Tibial nerve (tissue), 4 donors: ENCODE measurements at regions not wholly inside any gene's neighbourhood (a gene's known extent, or its start where the extent isn't known, plus 50 kb on each side); places are given as distances from the start of the nearest gene placed in this dataset.
A peak's percentile ranks its signal among the peaks of the same experiment; 100 is the strongest.

Source experiments
- DNase-seq, 2 donors: peaks; one replicate each; pipeline ENCODE4 v3.0.0-alpha.2; 2019; ENCODE audit warnings: low spot score in 2 of 2
- H3K27ac ChIP-seq, 4 donors: fragments of 200-600 bp; sonication (generic) in 3 of 4; one replicate each; pipeline ENCODE4 v1.5.1; 2017 to 2019; ENCODE audit warnings: mild to moderate bottlenecking in 1 of 4
- H3K27me3 ChIP-seq, 2 donors: fragments of 200-600 bp; sonication (generic) in 1 of 2; one replicate each; pipeline versions ENCODE4 v1.5.1 to v1.6.0; 2017 to 2019
- H3K36me3 ChIP-seq, 3 donors: fragments of 200-600 bp; sonication (generic); one replicate each; pipeline ENCODE4 v1.5.1; 2018 to 2019
- H3K4me1 ChIP-seq, 4 donors: fragments of 200-600 bp; sonication (generic) in 3 of 4; one replicate each; pipeline ENCODE4 v1.5.1; 2017 to 2019
- H3K4me3 ChIP-seq, 4 donors: fragments of 200-600 bp; sonication (generic) in 3 of 4; one replicate each; pipeline ENCODE4 v1.5.1; 2017 to 2019; ENCODE audit warnings: mild to moderate bottlenecking in 1 of 4, moderate library complexity in 1 of 4
- H3K9me3 ChIP-seq, 4 donors: fragments of 200-600 bp; sonication (generic) in 3 of 4; one replicate each; pipeline ENCODE4 v1.5.1; 2017 to 2019
- EP300 ChIP-seq, 2 donors: sonication (generic); formaldehyde crosslinking; IDR thresholded peaks; one replicate each; pipeline ENCODE4 v1.6.1; 2017; ENCODE audit warnings: antibody characterized with exemption in 2 of 2, mild to moderate bottlenecking in 1 of 2
- POLR2A ChIP-seq, 2 donors: fragments of 450-650 bp; IDR thresholded peaks; one replicate each; pipeline ENCODE4 v1.6.1; 2017; ENCODE audit warnings: antibody characterized with exemption in 2 of 2, mild to moderate bottlenecking in 2 of 2, moderate library complexity in 2 of 2
- WGBS, 2 donors: methylation state at CpG; one replicate each; pipeline ENCODE4 v1.1.5; 2018; 5-methylcytosine and 5-hydroxymethylcytosine counted together
- TF ChIP-seq, protein P1 (sequence below), 5 experiments: fragments of 200-600 bp in 3 of 5; fragments of 450-650 bp in 2 of 5; sonication (generic) in 3 of 5; IDR thresholded peaks; one replicate each; pipeline ENCODE4 v1.5.1; 2016 to 2019; ENCODE audit warnings: antibody characterized with exemption in 5 of 5, mild to moderate bottlenecking in 3 of 5, moderate library complexity in 2 of 5

DNA sequence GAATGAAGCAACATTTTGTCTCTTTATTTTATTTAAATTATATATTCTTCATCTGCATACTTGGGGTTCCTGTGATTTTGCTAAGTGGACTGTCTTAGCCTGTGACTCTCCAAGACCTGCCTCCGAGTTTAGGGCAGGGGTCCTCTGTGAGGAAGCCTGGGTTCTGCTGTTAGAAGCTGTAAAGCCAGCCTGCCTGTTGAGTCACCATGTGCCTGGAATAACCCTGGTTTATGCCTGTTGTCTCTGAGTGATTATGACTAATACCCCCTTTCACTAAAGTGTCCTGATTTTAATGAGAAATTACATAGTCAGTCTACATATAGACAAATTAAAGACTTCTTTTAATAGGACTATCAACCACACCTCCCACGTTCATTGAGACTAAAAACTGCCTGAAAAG is 369.1 kb downstream of the ZNF521 start:
- H3K9me3 ChIP-seq = no peaks in the 10 kb centered on the region
- H3K27me3 ChIP-seq = no peaks in the 10 kb centered on the region
- DNase-seq = no peak
- H3K4me3 ChIP-seq = no peak overlapping the region
- H3K27ac ChIP-seq = no peak overlapping the region
- peaks cover 0 to 27% (median 0%) of the 10 kb centered on the region in 4 donors for H3K4me1 ChIP-seq
- H3K36me3 ChIP-seq = no peaks in the 10 kb centered on the region
- TF ChIP-seq, protein P1, sequence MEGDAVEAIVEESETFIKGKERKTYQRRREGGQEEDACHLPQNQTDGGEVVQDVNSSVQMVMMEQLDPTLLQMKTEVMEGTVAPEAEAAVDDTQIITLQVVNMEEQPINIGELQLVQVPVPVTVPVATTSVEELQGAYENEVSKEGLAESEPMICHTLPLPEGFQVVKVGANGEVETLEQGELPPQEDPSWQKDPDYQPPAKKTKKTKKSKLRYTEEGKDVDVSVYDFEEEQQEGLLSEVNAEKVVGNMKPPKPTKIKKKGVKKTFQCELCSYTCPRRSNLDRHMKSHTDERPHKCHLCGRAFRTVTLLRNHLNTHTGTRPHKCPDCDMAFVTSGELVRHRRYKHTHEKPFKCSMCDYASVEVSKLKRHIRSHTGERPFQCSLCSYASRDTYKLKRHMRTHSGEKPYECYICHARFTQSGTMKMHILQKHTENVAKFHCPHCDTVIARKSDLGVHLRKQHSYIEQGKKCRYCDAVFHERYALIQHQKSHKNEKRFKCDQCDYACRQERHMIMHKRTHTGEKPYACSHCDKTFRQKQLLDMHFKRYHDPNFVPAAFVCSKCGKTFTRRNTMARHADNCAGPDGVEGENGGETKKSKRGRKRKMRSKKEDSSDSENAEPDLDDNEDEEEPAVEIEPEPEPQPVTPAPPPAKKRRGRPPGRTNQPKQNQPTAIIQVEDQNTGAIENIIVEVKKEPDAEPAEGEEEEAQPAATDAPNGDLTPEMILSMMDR (IDR thresholded peaks at IDR 0.05) = no peak
- TF ChIP-seq POLR2A (IDR thresholded peaks at IDR 0.05) (no peak), EP300 (IDR thresholded peaks at IDR 0.05) (no peak)
- WGBS, 2 donors = 67 to 82% methylated on average over 2 of the region's 2 CpGs

DNA sequence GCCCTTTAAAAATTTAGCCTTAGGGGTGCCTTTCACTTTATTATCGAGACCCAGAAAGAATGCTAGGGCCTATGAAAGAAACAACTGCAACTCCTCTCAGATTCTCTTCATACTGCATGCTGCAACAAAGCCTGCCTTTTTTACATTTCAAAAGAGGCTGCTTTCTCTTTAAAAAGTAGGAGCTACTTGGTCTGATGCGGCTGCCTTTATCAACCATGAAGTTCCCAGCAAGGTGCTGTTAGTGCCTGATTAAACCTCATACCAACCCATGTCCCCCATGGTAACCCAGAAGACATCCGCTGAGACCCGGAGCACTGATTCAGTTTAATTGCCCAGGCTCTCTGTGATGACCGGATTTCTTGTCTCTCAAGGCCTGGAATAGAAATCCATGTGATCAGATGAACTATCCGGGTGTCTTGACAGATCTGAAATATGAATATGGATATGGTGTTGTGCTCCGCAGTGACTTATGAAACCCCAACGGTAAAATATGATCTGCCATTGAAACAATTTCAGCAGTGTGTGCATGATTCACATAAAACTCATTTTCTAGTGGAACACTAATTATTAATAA is 368.3 kb downstream of the ZNF521 start:
- H3K4me1 ChIP-seq = peaks cover 0 to 31% (median 0%) of the 10 kb centered on the region in 4 donors
- H3K9me3 ChIP-seq = no peaks in the 10 kb centered on the region
- no peak for DNase-seq
- no peaks in the 10 kb centered on the region for H3K27me3 ChIP-seq
- H3K27ac ChIP-seq = no peak overlapping the region
- no peaks in the 10 kb centered on the region for H3K36me3 ChIP-seq
- no peak overlapping the region for H3K4me3 ChIP-seq
- WGBS, 2 donors = 76 to 82% methylated on average over 8 of the region's 8 CpGs
- TF ChIP-seq EP300 (IDR thresholded peaks at IDR 0.05) = no peak
- TF ChIP-seq, protein P1 (IDR thresholded peaks at IDR 0.05) = no peak
- no peak for TF ChIP-seq POLR2A (IDR thresholded peaks at IDR 0.05)

DNA sequence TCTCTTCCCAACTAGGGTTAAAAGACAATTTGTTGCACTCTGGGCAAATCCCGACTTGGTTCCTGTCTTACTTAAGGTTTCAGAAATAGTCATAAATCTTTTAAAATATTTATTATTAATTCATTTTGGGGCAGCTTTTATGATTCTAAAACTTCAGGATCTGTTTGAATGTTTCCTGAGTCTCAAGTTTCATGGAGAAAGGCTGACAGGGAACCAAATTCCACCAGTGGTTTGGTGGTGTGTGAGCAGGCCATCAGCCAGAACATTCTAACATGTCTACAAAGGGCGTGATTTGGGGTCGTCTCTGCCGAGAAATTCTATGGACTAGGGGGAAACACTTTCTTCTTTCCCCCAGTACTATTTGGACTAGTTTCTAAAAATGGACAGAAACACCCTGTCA is 366.4 kb downstream of the ZNF521 start:
- Histone ChIP-seq H3K4me3 (no peak overlapping the region), H3K4me1 (peaks cover 0 to 31% (median 0%) of the 10 kb centered on the region in 4 donors), H3K27me3 (no peaks in the 10 kb centered on the region), H3K36me3 (no peaks in the 10 kb centered on the region), H3K27ac (peak overlapping the region in 2 of 4 donors; percentile 30 to 69), H3K9me3 (no peaks in the 10 kb centered on the region)
- 55 to 56% methylated on average over 4 of the region's 4 CpGs for WGBS, 2 donors
- no peak for DNase-seq
- TF ChIP-seq POLR2A (IDR thresholded peaks at IDR 0.05) (no peak), EP300 (IDR thresholded peaks at IDR 0.05) (no peak)
- TF ChIP-seq, protein P1 (IDR thresholded peaks at IDR 0.05) = no peak

DNA sequence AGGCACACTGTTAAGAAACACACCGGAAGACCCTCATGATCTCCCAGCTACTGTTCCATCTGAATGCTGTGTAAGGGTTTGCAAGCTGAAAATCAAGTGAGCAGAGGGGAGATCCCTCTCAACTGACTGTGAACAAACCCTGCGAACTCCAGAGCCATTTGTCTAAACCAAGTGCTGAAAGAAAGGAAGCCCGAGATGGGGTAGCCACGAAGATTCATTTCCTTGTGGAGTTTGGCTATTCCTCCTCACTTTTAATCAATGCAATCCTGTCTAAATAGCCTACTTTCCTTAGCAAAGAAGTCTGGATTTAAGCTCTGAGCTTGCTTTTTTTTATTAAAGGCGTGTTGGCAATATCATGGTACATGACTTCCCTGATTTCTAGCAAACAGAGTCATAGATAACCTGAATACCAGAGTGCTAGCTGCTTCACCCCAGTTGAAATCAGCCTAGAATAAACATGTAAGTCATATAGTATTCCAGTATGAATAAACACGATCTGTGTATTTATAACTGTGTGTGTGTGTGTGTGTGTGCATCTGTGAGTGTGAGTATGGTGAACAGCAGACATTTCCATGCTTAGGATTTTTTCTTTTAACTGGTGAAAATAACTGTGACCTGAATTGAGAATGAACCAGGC is 365.2 kb downstream of the ZNF521 start:
- no peak for DNase-seq
- Histone ChIP-seq H3K4me3 (no peak overlapping the region), H3K36me3 (no peaks in the 10 kb centered on the region), H3K9me3 (no peaks in the 10 kb centered on the region), H3K4me1 (peaks cover 0 to 31% (median 0%) of the 10 kb centered on the region in 4 donors), H3K27me3 (no peaks in the 10 kb centered on the region), H3K27ac (peak overlapping the region in 2 of 4 donors; percentile 30 to 69)
- TF ChIP-seq, protein P1 (IDR thresholded peaks at IDR 0.05) = no peak
- TF ChIP-seq EP300 (IDR thresholded peaks at IDR 0.05) (no peak), POLR2A (IDR thresholded peaks at IDR 0.05) (no peak)
- 46 to 47% methylated on average over 6 of the region's 6 CpGs for WGBS, 2 donors
